ENCODE measurements at regions not wholly inside any gene's neighbourhood (a gene's known extent, or its start where the extent isn't known, plus 50 kb on each side); places are given as distances from the start of the nearest gene placed in this dataset.

DNA sequence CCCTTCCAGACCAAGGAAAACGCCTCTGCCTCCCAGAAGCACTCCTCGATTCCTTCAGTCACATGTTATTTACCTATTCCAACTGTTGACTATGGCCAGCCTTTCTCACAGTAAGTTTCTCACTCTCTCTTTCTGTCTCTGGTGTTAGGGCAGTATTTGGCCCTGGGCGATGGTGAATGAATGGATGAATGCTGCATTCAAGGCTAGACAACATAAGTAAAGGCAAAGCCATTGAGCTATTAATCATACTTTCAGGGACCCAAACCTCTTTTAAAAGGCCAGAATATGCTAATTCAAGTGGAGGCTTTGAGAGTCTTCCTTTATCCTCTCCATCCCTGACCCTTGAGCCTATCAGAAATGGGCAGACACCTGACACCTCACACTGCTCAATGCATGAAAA is 78.5 kb downstream of the SEC61B start:
- Histone ChIP-seq H3K36me3 (no peaks in the 10 kb centered on the region), H3K4me1 (no peaks in the 10 kb centered on the region), H3K9me3 (no peaks in the 10 kb centered on the region), H3K27ac (no peak overlapping the region), H3K4me3 (no peak overlapping the region), H3K27me3 (no peaks in the 10 kb centered on the region)
- DNase-seq (ENCODE audit: low spot score in 2 of 2), result no peak
- no peak for TF ChIP-seq POLR2AphosphoS5 (IDR thresholded peaks at IDR 0.05)
- TF ChIP-seq EP300 (IDR thresholded peaks at IDR 0.05), result no peak
- no peak for TF ChIP-seq POLR2A (IDR thresholded peaks at IDR 0.05)
- TF ChIP-seq, protein P1, sequence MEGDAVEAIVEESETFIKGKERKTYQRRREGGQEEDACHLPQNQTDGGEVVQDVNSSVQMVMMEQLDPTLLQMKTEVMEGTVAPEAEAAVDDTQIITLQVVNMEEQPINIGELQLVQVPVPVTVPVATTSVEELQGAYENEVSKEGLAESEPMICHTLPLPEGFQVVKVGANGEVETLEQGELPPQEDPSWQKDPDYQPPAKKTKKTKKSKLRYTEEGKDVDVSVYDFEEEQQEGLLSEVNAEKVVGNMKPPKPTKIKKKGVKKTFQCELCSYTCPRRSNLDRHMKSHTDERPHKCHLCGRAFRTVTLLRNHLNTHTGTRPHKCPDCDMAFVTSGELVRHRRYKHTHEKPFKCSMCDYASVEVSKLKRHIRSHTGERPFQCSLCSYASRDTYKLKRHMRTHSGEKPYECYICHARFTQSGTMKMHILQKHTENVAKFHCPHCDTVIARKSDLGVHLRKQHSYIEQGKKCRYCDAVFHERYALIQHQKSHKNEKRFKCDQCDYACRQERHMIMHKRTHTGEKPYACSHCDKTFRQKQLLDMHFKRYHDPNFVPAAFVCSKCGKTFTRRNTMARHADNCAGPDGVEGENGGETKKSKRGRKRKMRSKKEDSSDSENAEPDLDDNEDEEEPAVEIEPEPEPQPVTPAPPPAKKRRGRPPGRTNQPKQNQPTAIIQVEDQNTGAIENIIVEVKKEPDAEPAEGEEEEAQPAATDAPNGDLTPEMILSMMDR (IDR thresholded peaks at IDR 0.05), result no peak
- WGBS, result 77% methylated on average over 3 of the region's 3 CpGs

DNA sequence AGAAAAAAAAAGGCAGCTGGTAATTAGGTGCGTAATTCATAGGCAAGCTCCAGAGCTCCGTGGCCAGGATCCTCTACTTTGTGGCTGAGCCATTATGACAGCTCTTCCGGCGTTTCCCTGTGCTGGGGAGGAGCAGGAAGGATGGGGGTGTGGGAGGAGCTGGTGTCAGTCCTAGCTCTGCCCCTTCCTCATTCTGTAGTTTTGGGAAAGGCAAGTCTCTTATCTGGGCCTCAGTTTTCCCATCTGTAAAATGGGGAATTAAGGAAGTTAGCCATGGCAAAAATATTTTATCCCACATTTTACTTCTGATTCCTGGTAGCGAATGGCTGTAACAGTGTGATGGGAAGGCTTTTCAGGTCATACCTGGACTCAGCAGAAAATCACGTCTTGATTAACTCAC is 81.1 kb downstream of the SEC61B start:
- no peak for TF ChIP-seq POLR2A (IDR thresholded peaks at IDR 0.05)
- TF ChIP-seq POLR2AphosphoS5 (IDR thresholded peaks at IDR 0.05), result no peak
- TF ChIP-seq EP300 (IDR thresholded peaks at IDR 0.05), result no peak
- TF ChIP-seq, protein P1 (IDR thresholded peaks at IDR 0.05), result no peak
- Histone ChIP-seq H3K4me1 (no peaks in the 10 kb centered on the region), H3K27me3 (no peaks in the 10 kb centered on the region), H3K27ac (no peak overlapping the region), H3K4me3 (no peak overlapping the region), H3K36me3 (no peaks in the 10 kb centered on the region), H3K9me3 (no peaks in the 10 kb centered on the region)
- DNase-seq (ENCODE audit: low spot score in 2 of 2), result no peak
- WGBS, result 68% methylated on average over 6 of the region's 6 CpGs

DNA sequence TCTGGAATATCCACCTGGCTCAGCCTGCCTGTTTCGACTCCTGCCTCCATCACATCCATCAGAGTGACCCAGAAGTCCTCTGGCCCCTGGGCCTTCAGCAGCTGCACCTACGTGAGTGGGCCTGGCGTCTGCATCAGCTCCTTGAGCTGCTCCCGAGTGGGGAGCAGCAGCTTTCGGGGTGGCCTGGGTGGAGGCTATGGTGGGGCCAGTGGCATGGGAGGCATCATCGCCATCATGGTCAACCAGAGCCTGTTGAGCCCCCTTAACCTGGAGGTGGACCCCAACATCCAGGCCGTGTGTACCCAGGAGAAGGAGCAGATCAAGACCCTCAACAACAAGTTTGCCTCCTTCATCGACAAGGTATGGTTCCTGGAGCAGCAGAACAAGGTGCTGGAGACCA is 83.0 kb downstream of the SEC61B start:
- H3K27ac ChIP-seq, result no peak overlapping the region
- WGBS, result 95% methylated on average over 7 of the region's 8 CpGs
- H3K4me3 ChIP-seq, result no peak overlapping the region
- no peaks in the 10 kb centered on the region for H3K9me3 ChIP-seq
- H3K4me1 ChIP-seq, result no peaks in the 10 kb centered on the region
- TF ChIP-seq POLR2A (IDR thresholded peaks at IDR 0.05), result no peak
- TF ChIP-seq, protein P1 (IDR thresholded peaks at IDR 0.05), result no peak
- no peak for TF ChIP-seq EP300 (IDR thresholded peaks at IDR 0.05)
- TF ChIP-seq POLR2AphosphoS5 (IDR thresholded peaks at IDR 0.05), result no peak
- no peaks in the 10 kb centered on the region for H3K36me3 ChIP-seq
- DNase-seq (ENCODE audit: low spot score in 2 of 2), result no peak
- H3K27me3 ChIP-seq, result no peaks in the 10 kb centered on the region

DNA sequence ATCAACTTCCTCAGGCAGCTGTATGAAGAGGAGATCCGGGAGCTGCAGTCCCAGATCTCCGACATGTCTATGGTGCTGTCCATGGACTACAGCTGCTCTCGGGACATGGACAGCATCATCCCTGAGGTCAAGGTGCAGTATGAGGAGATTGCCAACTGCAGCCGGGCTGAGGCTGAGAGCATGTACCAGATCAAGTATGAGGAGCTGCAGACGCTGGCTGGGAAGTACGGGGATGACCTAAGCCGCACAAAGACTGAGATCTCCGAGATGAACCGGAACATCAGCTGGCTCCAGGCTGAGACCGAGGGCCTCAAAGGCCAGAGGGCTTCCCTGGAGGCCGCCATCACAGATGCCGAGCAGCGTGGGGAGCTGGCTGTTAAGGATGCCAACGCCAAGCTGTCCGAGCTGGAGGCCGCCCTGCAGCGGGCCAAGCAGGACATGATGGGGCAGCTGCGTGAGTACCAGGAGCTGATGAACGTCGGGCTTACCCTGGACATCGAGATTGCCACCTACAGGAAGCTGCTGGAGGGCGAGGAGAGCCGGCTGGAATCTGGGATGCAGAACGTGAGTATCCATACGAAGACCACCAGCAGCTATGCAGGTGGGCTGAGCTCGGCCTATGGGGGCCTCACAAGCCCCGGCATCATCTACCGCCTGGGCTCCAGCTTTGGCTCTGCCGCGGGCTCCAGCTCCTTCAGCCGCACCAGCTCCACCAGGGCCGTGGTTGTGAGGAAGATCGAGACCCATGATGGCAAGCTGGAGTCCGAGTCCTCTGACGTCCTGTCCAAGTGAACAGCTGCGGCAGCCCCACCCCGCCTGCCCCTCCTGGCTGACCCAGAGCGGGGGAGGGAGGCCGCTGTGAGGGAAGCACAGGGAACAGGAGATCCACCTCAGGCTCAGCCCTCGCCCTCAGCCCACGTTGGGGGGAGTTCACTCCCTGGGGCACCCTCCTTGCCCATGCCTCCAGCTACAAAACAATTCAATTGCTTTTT is 84.0 kb downstream of the SEC61B start:
- Histone ChIP-seq H3K27me3 (no peaks in the 10 kb centered on the region), H3K36me3 (no peaks in the 10 kb centered on the region), H3K27ac (no peak overlapping the region), H3K9me3 (no peaks in the 10 kb centered on the region), H3K4me3 (no peak overlapping the region), H3K4me1 (no peaks in the 10 kb centered on the region)
- DNase-seq (ENCODE audit: low spot score in 2 of 2), result no peak
- 92% methylated on average over 38 of the region's 41 CpGs for WGBS
- TF ChIP-seq POLR2A (IDR thresholded peaks at IDR 0.05) (no peak), POLR2AphosphoS5 (IDR thresholded peaks at IDR 0.05) (no peak), EP300 (IDR thresholded peaks at IDR 0.05) (no peak)
- TF ChIP-seq, protein P1 (IDR thresholded peaks at IDR 0.05), result no peak

DNA sequence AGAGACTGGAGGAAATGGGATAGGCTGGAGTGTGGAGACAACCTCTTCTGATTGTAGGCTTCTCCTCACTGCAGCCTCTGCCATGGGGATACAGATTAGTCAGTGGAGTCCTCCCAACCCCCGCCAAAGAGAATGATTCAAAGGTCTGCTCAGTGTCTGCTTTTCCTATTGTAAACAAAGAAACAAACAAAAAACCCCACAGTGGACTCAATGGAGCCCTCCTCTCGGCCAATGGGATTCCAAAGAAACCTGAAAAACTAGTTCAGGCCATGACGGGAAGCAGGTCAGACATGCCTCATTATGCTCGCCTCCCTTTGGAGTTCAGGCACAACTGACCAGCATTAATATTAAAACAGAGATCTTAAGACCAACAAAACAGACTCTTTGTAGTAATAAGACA is 85.8 kb downstream of the SEC61B start:
- Histone ChIP-seq H3K4me1 (no peaks in the 10 kb centered on the region), H3K27me3 (no peaks in the 10 kb centered on the region), H3K4me3 (no peak overlapping the region), H3K27ac (no peak overlapping the region), H3K36me3 (no peaks in the 10 kb centered on the region), H3K9me3 (no peaks in the 10 kb centered on the region)
- DNase-seq (ENCODE audit: low spot score in 2 of 2), result no peak
- TF ChIP-seq POLR2AphosphoS5 (IDR thresholded peaks at IDR 0.05), result no peak
- no peak for TF ChIP-seq EP300 (IDR thresholded peaks at IDR 0.05)
- TF ChIP-seq POLR2A (IDR thresholded peaks at IDR 0.05), result no peak
- TF ChIP-seq, protein P1 (IDR thresholded peaks at IDR 0.05), result no peak
- WGBS, result 42% methylated on average over 4 of the region's 4 CpGs
